K562 (cell line): ENCODE measurements at regions not wholly inside any gene's neighbourhood (a gene's known extent, or its start where the extent isn't known, plus 50 kb on each side); places are given as distances from the start of the nearest gene placed in this dataset.

ENCODE experiments used
- ATAC-seq: fragments of 200-7000 bp; cut with Tn5 transposase; 3 replicates; pipeline ENCODE4 v1.9.1; 2020; ENCODE audit warnings: moderate library complexity
- BruUV-seq: library from RNA; stranded (reverse); fragments of 400-500 nt; replicated peaks from 2 replicates; lab custom pipeline; 2021; lab: Mats Ljungman, UMichigan
- CTCF ChIA-PET: fragments of 300-600 bp; formaldehyde crosslinking; extraction: SDS; loops from one replicate; lab custom pipeline; 2021; ENCODE audit warnings: low intra/inter-chr PET ratio; lab: Yijun Ruan, JAX
- POLR2A ChIA-PET: fragments of 300-600, 350-650 bp; sonication (Branson Sonifier 250); formaldehyde crosslinking; extraction: SDS; loops from one replicate; lab custom pipeline; 2021; ENCODE audit warnings: antibody characterized with exemption, inconsistent platforms; lab: Yijun Ruan, JAX
- DNase-seq, 4 experiments: peaks; one replicate each; pipeline versions ENCODE4 v3.0.0 to v3.0.0-alpha.2; 2011 to 2018; ENCODE audit warnings: low spot score in 3 of 4, mixed read lengths in 3 of 4; ENCODE audit errors: extremely low read depth in 1 of 4
- FAIRE-seq: peaks from 2 replicates; lab custom pipeline; 2011; peaks lifted over from hg19 to GRCh38; lab: Jason Lieb, UNC
- H2AFZ ChIP-seq: 2 replicates; pipeline ENCODE4 v1.6.0; 2011; ENCODE audit warnings: low read depth, low read length, control low read depth, inconsistent platforms
- H3K27ac ChIP-seq: fragments of 200-600 bp; 3 replicates; pipeline ENCODE4 v1.8.0; 2011; ENCODE audit warnings: low read depth, mild to moderate bottlenecking, control low read depth, inconsistent platforms, low read length, moderate library complexity, mixed read lengths; ENCODE audit errors: extremely low read depth
- H3K27me3 ChIP-seq, 2 experiments: fragments of 300-600 bp in 1 of 2; 2 replicates in 1 of 2; 3 replicates in 1 of 2; pipeline versions ENCODE4 v1.6.0 to v1.8.0; 2011; ENCODE audit warnings: inconsistent platforms in 2 of 2, low read length in 2 of 2, mild to moderate bottlenecking in 1 of 2, mixed read lengths in 1 of 2, moderate library complexity in 1 of 2; ENCODE audit not compliant: control insufficient read depth in 2 of 2, insufficient read depth in 2 of 2
- H3K36me3 ChIP-seq: fragments of 300-600 bp; 3 replicates; pipeline ENCODE4 v1.8.0; 2011; ENCODE audit warnings: mild to moderate bottlenecking, low read length, inconsistent platforms; ENCODE audit not compliant: control insufficient read depth, insufficient read depth
- H3K4me1 ChIP-seq, 2 experiments: fragments of 200-600 bp in 1 of 2; replicated peaks in 1 of 2; 2 replicates in 1 of 2; 3 replicates in 1 of 2; pipeline versions ENCODE4 v1.5.1 to v1.8.0; 2011; ENCODE audit warnings: inconsistent platforms in 2 of 2, low read length in 2 of 2, mild to moderate bottlenecking in 1 of 2, mixed read lengths in 1 of 2, moderate library complexity in 1 of 2; ENCODE audit not compliant: control insufficient read depth in 2 of 2, insufficient read depth in 2 of 2
- H3K4me2 ChIP-seq: 2 replicates; pipeline ENCODE4 v1.6.1; 2011; ENCODE audit warnings: low read length, control low read depth, inconsistent platforms, mixed read lengths; ENCODE audit not compliant: insufficient read depth
- H3K4me3 ChIP-seq: fragments of 200-600 bp; sonication (generic), shearing (Covaris generic); 2 replicates; pipeline ENCODE4 v1.5.1; 2016; ENCODE audit warnings: control low read depth, inconsistent platforms
- H3K79me2 ChIP-seq: fragments of 200-600 bp; 3 replicates; pipeline ENCODE4 v1.8.0; 2011; ENCODE audit warnings: low read length, inconsistent platforms; ENCODE audit not compliant: control insufficient read depth, insufficient read depth
- H3K9ac ChIP-seq, 2 experiments: 2 replicates each; pipeline versions ENCODE4 v1.6.0 to v1.6.1; 2011; ENCODE audit warnings: low read depth in 2 of 2, low read length in 2 of 2, control low read depth in 1 of 2, inconsistent platforms in 1 of 2, mild to moderate bottlenecking in 1 of 2, mixed read lengths in 1 of 2; ENCODE audit not compliant: insufficient read depth in 1 of 2
- H3K9me1 ChIP-seq: one replicate; pipeline ENCODE4 v1.6.0; 2011; ENCODE audit warnings: inconsistent platforms, mild to moderate bottlenecking, low read length, moderate library complexity; ENCODE audit not compliant: control insufficient read depth, insufficient read depth
- H3K9me3 ChIP-seq: replicated peaks from 2 replicates; pipeline ENCODE4 v1.5.1; 2011; ENCODE audit warnings: low read depth, low read length, inconsistent platforms; ENCODE audit not compliant: control insufficient read depth, insufficient read depth
- H4K20me1 ChIP-seq: replicated peaks from 2 replicates; pipeline ENCODE4 v1.6.1; 2011; ENCODE audit warnings: low read length, inconsistent platforms, mixed read lengths; ENCODE audit not compliant: control insufficient read depth, insufficient read depth
- AFF4 ChIP-seq: sonication (generic); formaldehyde crosslinking; IDR thresholded peaks from 2 replicates; pipeline ENCODE4 v1.8.0; 2023; ENCODE audit warnings: mild to moderate bottlenecking, missing genetic modification reagents
- FOXJ3 ChIP-seq: sonication (generic); formaldehyde crosslinking; IDR thresholded peaks from 2 replicates; pipeline ENCODE4 v1.4.0; 2020; ENCODE audit warnings: mild to moderate bottlenecking, missing genetic modification reagents
- MCM3 ChIP-seq: fragments of 450-650 bp; IDR thresholded peaks from 2 replicates; pipeline ENCODE4 v1.6.1; 2016
- ZNF224 ChIP-seq: sonication (generic); formaldehyde crosslinking; IDR thresholded peaks from 2 replicates; pipeline ENCODE4 v1.8.0; 2022; ENCODE audit warnings: mild to moderate bottlenecking, missing genetic modification reagents
- WGBS: fragments of 100-300 bp; shearing (Covaris generic); methylation state at CpG from one replicate; pipeline ENCODE4 v1.1.6; 2016; ENCODE audit warnings: low coverage, mixed read lengths; ENCODE audit not compliant: insufficient coverage; ENCODE audit errors: missing lambda C conversion rate; 5-methylcytosine and 5-hydroxymethylcytosine counted together
- in situ Hi-C: fragments of 300-500 bp; cut with MboI; formaldehyde crosslinking; loops from 4 replicates; pipeline ENCODE4 v1.15.0; 2018; ENCODE audit warnings: inconsistent platforms, mixed read lengths
- intact Hi-C: fragments of 100-400 bp; cut with micrococcal nuclease; formaldehyde crosslinking; loops from 2 replicates; pipeline ENCODE4 v1.14.2; 2022
- TF ChIP-seq, protein P1 (sequence below): fragments of 250-450 bp; sonication (Bioruptor Pico); IDR thresholded peaks from 2 replicates; pipeline ENCODE4 v1.4.0; 2020; ENCODE audit warnings: mild to moderate bottlenecking

GRCh38 chr2:238985041-238985729, 137.3 kb downstream of the TWIST2 start:
- H3K9me3 ChIP-seq: no peaks in the 10 kb centered on the region
- H3K4me2 ChIP-seq: no peak overlapping the region
- ATAC-seq (no peak), FAIRE-seq (no peak), DNase-seq (no peak)
- TF ChIP-seq, protein P1, sequence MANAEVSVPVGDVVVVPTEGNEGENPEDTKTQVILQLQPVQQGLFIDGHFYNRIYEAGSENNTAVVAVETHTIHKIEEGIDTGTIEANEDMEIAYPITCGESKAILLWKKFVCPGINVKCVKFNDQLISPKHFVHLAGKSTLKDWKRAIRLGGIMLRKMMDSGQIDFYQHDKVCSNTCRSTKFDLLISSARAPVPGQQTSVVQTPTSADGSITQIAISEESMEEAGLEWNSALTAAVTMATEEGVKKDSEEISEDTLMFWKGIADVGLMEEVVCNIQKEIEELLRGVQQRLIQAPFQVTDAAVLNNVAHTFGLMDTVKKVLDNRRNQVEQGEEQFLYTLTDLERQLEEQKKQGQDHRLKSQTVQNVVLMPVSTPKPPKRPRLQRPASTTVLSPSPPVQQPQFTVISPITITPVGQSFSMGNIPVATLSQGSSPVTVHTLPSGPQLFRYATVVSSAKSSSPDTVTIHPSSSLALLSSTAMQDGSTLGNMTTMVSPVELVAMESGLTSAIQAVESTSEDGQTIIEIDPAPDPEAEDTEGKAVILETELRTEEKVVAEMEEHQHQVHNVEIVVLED (CRISPR knock-in tag): no peak
- TF ChIP-seq AFF4 (CRISPR knock-in tag) (no peak), FOXJ3 (CRISPR knock-in tag) (no peak), MCM3 (no peak), ZNF224 (no peak)
- H4K20me1 ChIP-seq: no peaks in the 10 kb centered on the region
- H3K27ac ChIP-seq: no peak overlapping the region
- POLR2A ChIA-PET: interaction anchor here (1.0 kb wide), 1 partner anchor 28 kb away, joined by 5 read pairs; no protein-coding TSS in a partner anchor
- H3K4me3 ChIP-seq: no peak overlapping the region
- H3K27me3 ChIP-seq: peaks cover 0 to 23% of the 10 kb centered on the region in 2 experiments; a peak in 2 of 5 replicates
- no TSS peak for BruUV-seq
- H3K9ac ChIP-seq: no peak overlapping the region
- in situ Hi-C loops: no loop called here
- 0% methylated on average over 12 of the region's 22 CpGs for WGBS
- H2AFZ ChIP-seq: no peak overlapping the region
- no peaks in the 10 kb centered on the region for H3K9me1 ChIP-seq
- CTCF ChIA-PET: no interaction called here
- H3K36me3 ChIP-seq: no peaks in the 10 kb centered on the region
- no peaks in the 10 kb centered on the region for H3K4me1 ChIP-seq
- no peaks in the 10 kb centered on the region for H3K79me2 ChIP-seq
- intact Hi-C loops: no loop called here
